ENCODE measurements at regions not wholly inside any gene's neighbourhood (a gene's known extent, or its start where the extent isn't known, plus 50 kb on each side); places are given as distances from the start of the nearest gene placed in this dataset.

GRCh38 chr2:129803871-129804270 is 175.6 kb upstream of the RAB6C start:
- TF ChIP-seq POLR2A (IDR thresholded peaks at IDR 0.05) (no peak), CTCF (IDR thresholded peaks at IDR 0.05) (no peak)

Data from testis (tissue), 2 donors.